Kidney glomerular epithelial cell (primary cell): ENCODE measurements at regions not wholly inside any gene's neighbourhood (a gene's known extent, or its start where the extent isn't known, plus 50 kb on each side); places are given as distances from the start of the nearest gene placed in this dataset.

Source experiments
- DNase-seq: peaks from one replicate; lab custom pipeline; 2025; lab: John Stamatoyannopoulos, UW

DNA sequence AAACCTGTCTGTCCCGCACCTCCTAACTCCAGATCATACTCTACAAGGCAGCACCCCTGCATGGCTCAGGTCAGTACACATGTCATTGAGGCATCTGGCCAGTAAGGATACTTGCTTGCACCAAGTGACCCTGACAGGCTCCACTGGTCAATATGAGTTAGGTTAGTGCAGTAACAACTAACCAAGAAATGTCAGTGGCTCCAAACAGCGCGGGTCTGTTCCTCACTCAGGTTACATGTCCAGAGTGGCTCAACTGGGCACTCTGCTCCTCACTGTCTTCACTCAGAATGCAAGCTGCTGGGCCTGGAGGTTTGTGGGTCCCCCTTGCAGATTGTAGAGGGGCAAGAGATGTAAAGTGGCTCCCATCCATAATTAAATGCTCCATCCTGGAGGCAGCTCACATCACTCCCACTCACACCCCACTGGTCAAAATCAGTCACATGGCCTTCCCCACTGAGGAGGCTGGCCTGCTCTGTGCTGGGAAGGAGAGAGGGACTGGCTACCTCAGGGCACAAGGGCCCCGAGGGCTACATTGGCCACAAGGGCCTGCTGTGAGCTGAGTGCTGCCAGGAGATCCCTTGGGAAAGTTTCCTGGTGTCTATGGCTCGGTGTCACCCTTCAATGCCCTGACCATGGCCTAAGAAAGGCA, 109.1 kb upstream of the GDF10 start:
- no peak for DNase-seq

DNA sequence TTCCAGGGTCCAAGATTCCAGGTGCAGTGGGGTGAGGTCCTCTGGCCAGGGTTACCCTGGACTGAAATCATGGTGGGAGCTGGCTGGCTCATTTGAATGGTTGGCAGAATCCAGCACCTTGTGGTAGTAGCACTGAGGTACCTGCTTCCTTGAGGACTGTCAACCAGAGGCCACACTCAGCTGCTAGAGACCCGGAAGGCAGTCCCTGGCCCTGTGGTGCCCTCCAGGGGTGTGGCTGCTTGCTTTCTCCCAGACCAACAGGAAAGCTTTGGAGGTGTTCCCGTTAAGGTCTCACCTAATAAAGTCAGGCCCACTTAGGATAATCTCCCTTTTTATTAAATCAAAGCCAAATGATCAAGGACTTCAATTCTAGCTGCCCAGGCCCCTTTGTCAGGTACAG, 107.7 kb upstream of the GDF10 start:
- no peak for DNase-seq

DNA sequence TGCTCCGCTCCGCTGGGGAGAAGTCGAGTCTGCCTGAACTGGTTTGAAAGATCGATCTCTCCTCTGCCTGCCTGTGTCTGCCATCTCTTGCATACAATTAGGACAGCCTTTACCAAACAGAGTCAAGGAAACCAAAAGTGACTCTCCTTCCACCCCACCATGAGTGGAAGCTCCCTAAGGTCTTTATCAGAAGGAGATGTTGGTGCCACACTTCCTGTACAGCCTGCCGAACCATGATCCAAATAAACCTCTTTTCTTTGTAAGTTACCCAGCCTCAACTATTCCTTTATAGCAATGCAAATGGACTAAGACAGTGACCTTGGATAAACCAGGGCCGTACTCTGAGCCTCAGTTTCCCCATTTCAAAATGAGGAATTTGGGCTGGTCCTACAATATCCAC, 106.3 kb upstream of the GDF10 start:
- DNase-seq = no peak

DNA sequence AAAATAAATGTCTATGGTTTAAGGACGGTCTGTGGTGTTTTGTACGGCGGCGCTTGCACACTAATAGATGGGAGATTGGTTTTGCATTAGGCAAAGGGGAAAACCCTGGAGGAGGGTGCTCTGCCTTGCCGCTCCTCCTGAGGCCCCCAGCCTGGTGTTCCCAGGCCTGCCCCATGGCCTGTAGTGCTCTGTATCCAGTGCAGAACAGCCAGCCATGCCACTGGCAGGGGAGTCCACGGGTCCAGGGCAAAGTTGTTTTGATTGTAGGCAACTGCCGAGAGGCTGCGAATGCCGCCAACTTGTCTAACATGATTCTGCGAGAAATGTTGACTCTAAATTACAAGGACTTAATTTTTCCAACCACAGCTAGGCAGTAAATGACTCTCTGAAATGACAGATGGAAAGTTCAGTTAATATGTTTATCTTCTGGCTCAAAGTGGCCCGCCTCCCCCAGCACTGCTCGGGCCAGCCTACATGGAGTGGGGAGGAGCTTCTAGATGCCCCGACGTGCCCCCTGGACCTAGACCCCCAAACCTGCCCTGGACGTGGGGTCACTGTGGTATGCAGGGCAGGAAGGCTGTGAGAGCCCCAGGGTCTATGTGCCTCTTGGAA, 104.6 kb upstream of the GDF10 start:
- no peak for DNase-seq

DNA sequence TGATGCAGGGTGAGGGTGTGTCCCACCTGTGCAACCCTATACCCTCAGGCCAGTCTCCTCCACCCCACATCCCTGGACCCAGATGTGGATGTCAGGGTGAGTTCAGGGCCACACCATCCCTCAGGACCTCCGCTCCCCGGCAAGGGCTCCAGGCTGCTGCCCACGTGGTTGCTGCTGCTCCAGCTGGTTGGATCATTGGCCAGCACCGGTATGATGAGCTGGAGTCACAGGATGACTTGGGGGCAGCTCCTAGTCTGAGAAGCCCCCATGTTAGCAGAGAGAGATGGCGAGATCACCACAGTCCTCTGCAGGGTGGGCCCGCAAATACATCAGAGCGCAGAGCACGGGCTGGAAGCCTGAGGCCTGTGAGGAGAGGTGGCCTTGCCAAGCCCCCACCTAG, 103.3 kb upstream of the GDF10 start:
- DNase-seq = no peak

DNA sequence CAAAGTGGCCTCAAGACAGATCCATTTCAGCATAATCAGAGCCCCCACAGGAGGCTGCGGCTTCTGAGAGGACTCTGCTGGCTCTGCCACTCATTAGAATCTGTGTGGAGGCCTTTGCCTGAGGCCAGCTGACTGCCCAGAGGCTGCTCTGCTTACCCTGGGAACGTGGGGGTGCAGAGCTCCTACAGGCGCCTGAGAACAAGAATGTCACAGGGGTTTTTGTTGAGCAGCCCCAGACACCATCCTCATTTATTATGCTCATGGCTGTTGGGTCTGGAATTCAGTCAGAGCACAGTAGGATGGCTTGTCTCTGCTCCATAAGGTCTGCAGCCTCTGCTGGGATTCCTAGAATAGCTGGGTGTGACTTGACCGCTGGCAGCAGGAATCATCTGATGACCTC, 101.8 kb upstream of the GDF10 start:
- no peak for DNase-seq

DNA sequence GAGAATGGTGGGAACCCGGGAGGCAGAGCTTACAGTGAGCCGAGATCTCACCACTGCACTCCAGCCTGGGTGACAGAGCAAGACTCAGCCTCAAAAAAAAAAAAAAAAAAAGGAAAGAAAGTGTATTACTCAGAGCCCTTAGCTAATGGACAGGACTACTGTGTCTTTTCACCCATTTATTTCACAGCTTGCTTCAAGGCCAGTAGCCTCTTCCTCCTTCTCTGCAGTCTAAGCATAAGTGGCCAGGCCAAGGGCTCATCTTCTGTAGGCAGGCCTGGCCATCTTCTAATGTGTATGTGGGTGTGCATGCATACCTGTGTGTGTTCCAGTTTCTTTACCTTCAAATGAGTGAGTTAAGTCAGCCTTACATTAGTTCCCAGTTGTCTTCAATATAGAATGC, 94.8 kb upstream of the GDF10 start:
- DNase-seq = no peak

DNA sequence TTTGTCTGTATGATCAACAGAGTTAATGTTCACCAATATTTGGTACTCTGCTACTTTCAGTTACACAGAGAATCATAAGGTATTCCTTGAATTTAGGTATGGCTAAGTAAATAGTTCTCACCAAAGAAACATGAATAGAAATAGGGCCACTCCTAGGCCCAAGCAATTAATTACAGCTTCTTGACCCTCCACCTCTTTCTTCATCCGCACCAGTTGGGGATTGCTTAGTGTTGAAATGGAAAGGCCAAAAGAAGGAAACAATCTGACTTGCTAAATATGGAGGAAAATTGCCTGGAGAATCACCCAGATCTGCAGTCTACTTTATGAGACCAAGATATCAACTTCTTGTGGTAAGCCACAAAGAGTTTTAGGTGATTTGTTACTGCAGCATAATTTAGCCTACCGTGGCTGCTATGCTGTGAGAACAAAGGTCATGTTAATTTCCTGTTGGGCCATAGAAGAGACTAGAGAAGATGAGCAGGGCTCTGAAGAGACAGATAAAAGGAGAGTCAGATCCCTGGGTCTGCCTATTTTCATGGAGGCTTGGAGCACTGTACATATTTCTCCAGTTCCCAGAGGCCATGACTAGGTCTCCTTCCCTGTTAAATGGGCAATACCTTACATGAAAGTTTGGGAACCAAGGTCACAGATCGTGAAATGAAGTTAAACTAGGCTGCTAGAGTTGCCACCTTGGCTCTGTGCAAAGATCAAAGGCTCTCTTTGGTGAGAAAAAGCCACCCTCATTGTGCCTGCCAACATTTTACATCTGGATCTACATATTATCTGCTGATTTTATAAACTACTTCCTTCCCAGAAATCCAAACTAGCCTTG, 93.3 kb upstream of the GDF10 start:
- no peak for DNase-seq

DNA sequence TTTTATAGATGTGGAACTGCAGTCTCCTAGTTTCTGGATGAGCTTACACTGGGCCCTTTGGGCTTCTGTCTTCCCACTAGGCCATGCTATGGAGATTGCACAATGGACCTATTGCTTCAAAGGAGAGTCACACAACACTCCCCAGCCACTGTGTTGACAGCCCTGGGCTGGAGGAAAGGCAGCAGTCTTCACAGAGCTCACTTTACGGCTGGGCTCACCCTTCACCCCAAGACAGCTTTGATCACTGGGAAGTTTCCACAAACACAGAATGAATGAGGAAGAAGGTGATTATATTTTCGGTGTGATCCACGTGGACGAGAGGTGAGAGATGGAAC, 92.7 kb upstream of the GDF10 start:
- DNase-seq = no peak

DNA sequence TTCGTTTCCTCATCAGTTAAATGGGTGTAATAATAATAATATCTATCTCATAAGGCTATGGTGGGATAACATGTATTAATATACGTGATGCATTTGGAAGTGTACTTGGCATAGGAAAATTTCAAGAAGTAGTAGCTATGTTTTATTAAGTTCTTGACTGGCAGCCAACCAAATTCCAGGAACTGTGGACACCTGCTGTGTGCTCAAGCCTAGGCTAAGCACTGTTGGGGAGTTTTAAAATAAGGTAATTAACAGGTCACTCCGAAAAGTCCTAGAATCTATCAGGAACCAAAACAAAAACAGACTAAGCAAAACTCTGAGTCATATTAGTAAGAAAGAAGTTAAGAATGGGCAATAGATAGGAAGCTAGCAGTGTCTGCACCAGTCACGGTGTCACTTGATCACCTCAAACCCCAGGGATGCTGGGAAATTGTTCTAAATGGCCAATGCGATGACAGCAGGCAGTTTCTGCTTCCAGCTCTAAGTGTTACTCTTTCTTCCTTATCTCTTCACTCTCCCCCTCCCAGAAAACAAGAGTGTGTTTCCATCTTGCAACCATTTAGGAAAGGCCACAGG, 92.0 kb upstream of the GDF10 start:
- no peak for DNase-seq

DNA sequence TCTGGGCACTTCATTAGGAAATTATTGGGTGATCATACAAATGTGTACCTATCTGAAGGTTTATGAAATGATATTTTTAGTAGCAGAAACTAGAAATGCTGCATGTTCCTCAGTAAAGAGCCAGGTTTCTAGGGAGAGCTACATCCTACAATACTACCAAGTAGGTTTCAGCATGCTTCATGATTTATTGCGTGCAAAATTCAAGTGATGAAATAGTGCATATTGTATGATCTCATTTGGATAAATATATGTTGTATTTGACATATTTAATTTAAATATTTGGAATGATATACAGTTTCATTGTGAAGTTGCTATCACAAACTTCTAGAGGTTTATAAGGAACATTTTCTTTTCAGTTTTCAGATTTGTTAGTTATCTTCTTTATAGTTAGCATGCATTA, 90.5 kb upstream of the GDF10 start:
- no peak for DNase-seq

DNA sequence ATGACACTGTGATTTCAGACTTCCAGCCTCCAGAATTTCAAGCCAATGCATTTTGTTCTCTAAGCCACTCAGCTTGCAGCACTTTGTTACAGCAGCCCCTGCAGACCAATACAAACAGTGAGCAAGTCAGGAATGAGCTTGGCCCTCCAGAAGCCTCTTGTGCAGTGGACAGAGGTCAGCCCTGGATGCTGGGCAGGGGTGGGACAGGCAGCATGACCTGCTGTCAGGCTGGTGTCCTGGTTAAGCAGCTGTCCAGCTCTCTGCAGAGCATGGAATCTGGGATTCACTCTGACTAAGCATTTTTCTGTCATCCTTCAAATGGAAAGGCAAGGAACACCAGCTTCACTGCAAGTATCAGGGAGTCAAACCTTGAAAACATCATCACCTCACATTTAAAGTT, 85.5 kb upstream of the GDF10 start:
- DNase-seq = no peak

DNA sequence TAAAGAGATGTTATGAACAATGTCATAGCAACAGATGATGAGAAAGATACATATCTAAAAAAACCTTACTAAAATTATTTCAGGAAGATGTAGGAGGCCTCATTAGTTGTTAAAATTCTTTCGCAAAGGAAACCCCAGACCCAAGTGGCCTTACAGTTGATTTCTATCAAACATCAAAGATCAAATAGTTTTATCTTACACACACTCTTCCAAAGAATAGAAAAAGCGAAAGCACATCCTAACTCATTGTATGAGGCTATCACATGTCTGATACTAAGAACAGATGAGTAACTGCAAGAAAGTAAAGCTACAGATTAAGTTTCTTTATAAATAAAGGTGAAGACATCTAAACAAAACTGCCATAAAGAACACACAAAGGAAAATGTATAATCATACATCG, 82.9 kb upstream of the GDF10 start:
- no peak for DNase-seq

DNA sequence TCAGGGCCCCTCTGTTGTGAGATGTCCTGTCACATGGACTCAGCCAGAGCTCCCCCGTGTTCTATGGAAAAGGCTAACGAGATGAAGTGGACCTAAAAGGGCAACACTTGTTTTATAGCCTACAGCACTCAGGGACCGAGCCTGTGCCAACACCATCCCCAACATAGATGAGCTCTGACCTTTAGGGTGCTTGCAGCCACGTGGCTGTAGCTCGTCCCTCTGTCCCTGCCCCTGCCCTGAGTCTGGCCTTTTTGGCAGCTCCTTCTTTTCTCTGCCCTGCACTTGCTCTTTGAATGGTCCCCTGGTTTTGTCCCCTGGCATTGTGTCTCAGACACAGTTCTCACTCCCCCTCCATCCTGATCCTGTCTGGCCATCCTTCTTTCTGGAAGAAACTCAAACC, 81.2 kb upstream of the GDF10 start:
- DNase-seq = no peak

DNA sequence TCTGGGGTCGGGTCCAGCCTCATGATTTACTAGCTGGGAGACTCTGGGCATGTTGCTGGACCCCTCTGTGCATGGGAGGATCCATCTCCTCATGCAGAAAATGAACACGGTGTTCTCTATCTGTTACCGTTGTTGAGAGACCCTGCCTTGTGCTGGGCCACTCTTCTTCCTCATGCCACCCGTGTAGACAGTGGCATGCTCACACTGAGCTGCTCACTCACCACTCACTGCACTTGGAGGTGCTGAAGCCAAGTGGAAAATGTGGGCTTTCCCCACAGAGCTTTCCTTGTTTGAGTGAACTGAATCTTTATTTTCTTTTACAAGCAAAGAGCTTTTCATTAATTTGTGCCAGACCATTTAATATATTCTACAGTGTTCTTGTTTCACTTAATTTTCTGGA, 77.5 kb upstream of the GDF10 start:
- no peak for DNase-seq

DNA sequence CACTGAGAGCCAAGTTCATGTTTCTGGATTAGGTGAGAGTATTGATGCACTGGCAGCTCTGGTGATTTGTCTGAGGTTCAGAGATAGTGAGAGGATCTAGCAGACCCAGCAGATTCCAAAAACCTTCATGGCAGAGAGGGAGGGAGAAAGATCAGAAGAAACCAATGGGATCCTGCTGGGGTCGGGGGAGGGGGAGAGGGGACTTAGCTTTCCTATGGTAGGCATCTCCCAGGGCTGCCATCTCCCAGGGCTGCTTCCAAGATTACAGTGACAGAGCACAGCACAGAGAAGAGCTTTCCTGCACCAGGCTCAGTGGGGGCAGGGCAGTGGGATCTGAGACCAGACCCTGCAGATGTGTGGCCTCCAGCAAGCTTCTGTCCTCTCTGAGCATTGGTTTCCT, 76.8 kb upstream of the GDF10 start:
- no peak for DNase-seq

DNA sequence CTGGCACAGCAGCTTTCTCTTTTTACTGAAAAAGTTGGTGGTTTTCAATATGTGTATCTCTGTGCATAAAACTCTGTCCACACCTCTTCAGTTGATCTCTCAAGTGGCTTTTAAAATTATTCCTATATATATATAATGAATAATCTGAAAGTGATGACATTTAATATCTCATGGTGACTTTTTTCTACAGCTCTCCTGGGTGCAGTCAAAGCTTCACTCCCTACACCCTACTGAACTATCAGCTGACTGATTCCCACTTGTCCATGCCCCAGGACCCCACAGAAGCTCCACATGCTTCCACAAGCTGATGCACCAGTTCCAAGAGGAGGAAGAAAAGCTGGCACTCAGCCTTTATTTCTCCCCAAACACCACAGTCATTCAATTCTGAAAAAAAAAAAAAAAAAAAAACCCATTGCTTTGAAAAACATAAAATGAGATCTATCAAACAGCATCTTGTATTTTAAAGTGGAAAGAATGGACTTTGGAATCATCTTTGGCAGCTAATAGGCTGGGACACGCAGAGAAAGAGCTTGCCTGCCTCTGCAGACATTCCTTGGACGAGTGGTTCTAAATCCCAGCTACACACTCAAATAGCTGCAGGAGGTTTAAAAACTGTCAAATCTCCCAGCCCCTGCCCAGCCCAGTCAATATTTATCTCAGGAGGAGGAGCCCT, 75.3 kb upstream of the GDF10 start:
- no peak for DNase-seq

DNA sequence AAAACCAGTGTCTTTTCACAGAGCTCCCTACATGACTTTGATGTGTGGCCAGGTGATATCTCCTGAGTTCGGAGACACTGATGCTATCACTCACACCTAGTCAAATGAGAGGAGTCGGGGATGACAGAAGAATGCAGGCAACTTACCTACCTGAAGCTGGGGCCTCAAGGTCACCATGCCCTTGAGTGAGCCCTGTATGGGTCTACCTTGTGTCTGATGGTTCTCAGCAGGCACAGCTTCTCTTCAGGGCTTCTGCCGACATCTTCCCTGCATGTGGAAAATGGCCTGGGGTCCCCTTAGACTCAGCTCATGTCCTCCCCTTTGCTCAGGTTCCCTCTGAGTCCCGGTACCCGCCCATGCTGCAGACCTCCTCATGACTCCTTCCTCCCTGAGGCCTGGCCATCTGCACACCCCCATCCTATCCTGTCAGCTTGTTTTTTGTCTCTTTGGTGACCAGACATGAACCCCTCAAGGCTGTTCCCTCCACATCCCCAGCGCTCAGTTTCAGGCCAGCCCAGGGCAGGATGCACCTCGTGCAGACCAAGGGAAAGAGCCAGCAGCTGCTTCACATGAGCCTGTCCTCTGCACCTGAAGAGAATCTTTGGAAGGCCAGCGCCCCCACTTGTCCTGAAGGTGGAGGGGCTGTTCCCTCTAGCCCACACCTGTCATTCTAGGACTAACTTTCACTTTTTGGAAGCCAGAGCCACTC, 74.6 kb upstream of the GDF10 start:
- no peak for DNase-seq

DNA sequence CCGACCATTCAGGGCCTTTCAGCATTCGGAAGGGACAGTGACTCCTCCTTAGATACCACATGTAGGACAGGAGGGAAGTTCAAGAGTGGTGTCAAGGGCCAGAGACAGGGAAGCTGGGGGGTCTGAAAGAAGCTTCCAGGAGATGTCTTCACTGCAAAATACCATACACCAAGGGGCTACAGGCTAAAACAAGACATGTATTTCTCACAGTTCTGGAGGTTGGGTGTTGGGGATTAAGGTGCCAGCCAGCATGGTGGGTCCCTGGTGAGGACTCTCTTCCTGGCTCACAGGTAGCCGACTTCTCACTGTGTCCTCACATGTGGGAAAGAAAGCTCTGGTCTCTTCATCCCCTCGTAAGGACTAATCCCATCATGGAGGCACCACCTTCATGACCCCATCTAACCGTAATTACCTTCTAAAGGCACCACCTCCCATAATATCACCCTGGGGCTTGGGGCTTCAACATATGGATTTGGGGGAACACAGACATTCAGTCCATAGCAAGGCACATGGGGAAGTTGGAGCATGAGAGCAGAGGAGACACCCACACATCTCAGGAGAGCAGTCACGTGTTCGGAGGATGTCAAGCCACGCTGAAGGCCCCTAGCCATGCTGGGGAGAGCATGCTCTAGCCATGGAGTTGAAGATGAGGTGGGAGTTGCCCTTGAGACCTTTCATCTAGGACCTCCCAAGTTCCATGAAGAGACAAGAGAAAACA, 73.9 kb upstream of the GDF10 start:
- DNase-seq = no peak

DNA sequence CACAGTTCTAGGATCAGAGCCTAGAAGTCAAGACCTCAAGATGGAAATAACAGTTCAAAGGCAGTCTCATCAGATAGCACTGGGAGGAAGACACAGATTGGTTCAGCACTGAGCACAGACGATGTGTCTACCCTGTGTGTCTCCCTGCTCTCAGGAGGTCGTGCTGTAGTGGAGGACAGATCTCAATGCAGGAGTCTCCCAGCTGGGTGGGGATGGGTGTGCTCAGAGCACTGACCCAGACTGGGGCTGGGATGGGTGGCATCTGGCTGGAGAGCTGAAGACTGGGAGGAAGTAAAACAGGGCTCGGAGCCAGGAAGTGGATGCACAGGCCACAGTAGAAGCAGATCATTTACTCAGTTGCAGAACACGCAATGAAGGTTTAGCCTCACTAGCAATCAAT, 69.5 kb upstream of the GDF10 start:
- no peak for DNase-seq

DNA sequence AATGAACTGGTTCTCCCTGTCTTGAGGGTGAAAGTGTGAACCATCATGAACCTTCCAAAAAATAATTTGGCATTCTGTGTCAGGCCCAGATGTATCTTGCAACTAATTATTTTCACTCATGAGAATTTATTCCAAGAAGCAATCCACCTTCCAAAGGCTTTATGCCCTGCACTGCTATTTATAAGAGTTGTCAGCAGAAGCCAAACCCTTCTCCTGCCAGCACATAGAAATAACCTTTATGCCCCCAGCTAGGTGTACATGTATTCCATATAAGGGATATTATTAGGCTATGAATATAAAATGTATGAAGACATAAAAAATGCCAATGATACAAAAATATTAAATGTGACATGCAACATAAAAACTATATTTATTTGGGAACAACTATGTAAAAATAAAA, 69.0 kb upstream of the GDF10 start:
- no peak for DNase-seq
